Ovary (tissue), 7 donors: ENCODE measurements at regions not wholly inside any gene's neighbourhood (a gene's known extent, or its start where the extent isn't known, plus 50 kb on each side); places are given as distances from the start of the nearest gene placed in this dataset.

Experiments
- DNase-seq, 5 donors: peaks; one replicate each; pipeline ENCODE4 v3.0.0-alpha.2; 2019 to 2020
- H3K27ac ChIP-seq, 2 donors: fragments of 200-600 bp; one replicate each; pipeline versions ENCODE4 v1.5.1 to v1.8.0; 2019 to 2022
- H3K27me3 ChIP-seq: fragments of 200-600 bp; one replicate; pipeline ENCODE4 v1.8.0; 2022
- H3K36me3 ChIP-seq: fragments of 200-600 bp; sonication (generic); one replicate; pipeline ENCODE4 v1.5.1; 2019
- H3K4me1 ChIP-seq: one replicate; pipeline ENCODE4 v1.8.1; 2013; ENCODE audit warnings: mild to moderate bottlenecking, moderate library complexity; ENCODE audit not compliant: insufficient read depth
- H3K4me3 ChIP-seq: fragments of 200-600 bp; sonication (generic); one replicate; pipeline ENCODE4 v1.5.1; 2017
- H3K9me3 ChIP-seq, 2 donors: fragments of 200-600 bp in 1 of 2; sonication (generic) in 1 of 2; one replicate each; pipeline versions ENCODE4 v1.5.1 to v1.8.1; 2013 to 2019; ENCODE audit warnings: mild to moderate bottlenecking in 1 of 2, moderate library complexity in 1 of 2
- EP300 ChIP-seq: sonication (generic); formaldehyde crosslinking; IDR thresholded peaks from one replicate; pipeline ENCODE4 v1.6.1; 2017; ENCODE audit warnings: antibody characterized with exemption
- POLR2A ChIP-seq: fragments of 450-650 bp; IDR thresholded peaks from one replicate; pipeline ENCODE4 v1.6.1; 2017; ENCODE audit warnings: antibody characterized with exemption, mild to moderate bottlenecking, moderate library complexity
- WGBS, 3 donors: extraction: QIAGEN DNeasy Blood & Tissue Kit in 1 of 3; methylation state at CpG; one replicate each; pipeline versions ENCODE4 v1.1.5 to v1.1.7; 2013 to 2017; 5-methylcytosine and 5-hydroxymethylcytosine counted together
- intact Hi-C, 4 donors: fragments of 100-400 bp; cut with DNase I; formaldehyde crosslinking; loops; one replicate each; pipeline versions ENCODE4 v1.11.0 to v1.15.1; 2022 to 2023
- TF ChIP-seq, protein P1 (sequence below), 3 donors: fragments of 450-650 bp in 2 of 3; fragments of 200-600 bp in 1 of 3; IDR thresholded peaks; one replicate each; pipeline versions ENCODE4 v1.5.1 to v1.8.0; 2016 to 2022; ENCODE audit warnings: antibody characterized with exemption in 3 of 3, mild to moderate bottlenecking in 1 of 3
- donor health status: DM: no; HTN: no; CAD: no; lungs with moderate emphysema.
- donor health status: DM: no; HTN: no; CAD: no.
- donor health status: Bipolar disorder and iron deficiency.
- donor health status: DM: no; HTN: no; CAD: no.
- donor health status: DM: yes; HTN: yes; CAD: no.

DNA sequence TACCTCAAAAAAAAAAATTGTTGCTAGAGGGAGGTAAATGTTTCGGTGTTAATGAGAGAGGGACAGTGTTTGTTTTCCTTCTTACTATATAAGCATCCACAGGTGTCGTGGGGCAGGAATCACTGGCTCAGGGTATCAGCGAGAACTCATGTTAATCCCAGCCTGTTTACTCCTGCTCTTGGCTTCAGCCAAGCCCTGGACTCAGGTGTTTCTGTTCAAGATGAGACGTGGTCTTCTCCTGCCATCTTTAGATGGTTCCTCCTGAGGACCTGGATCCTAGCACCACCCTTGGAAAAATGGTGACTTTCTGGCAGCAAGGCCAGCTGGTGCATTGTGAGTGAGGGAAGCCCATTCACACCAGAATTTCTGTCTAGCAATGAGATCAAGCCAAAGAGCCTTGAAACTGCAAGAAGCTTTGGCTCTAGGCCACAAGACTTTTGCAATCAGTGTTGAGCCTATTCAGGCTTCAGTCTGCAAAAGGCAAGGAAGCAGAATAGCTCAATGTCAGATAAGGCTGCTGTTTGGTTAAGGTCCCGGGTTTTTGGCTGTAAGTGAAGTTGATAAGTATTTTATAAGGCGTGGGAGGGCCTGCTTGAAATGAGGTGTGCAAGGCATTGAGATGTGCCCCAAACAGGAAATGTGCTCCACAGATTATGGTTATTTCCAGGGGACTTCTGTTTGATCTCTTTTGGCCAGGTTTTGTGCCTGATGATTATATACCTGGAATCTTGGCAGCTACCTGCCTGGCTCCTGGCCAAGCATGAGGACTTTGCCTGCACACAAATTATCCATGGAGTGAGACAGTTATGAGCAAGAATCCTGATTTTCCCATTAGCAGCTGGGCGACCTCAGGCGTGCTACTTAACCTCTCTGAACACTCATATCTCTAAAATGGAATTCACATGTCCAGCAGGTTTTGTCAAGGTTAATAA lies 99.8 kb downstream of the TENT4A start:
- Histone ChIP-seq H3K9me3 (no peaks in the 10 kb centered on the region), H3K4me1 (peaks cover 9% of the 10 kb centered on the region), H3K4me3 (no peak overlapping the region), H3K36me3 (no peaks in the 10 kb centered on the region), H3K27me3 (no peaks in the 10 kb centered on the region), H3K27ac (no peak overlapping the region)
- peak; percentile 59 to 83 (median 77) for DNase-seq
- 30 to 36% (median 34%) methylated on average over 8 of the region's 8 CpGs for WGBS, 3 donors
- TF ChIP-seq EP300: no peak
- TF ChIP-seq, protein P1, sequence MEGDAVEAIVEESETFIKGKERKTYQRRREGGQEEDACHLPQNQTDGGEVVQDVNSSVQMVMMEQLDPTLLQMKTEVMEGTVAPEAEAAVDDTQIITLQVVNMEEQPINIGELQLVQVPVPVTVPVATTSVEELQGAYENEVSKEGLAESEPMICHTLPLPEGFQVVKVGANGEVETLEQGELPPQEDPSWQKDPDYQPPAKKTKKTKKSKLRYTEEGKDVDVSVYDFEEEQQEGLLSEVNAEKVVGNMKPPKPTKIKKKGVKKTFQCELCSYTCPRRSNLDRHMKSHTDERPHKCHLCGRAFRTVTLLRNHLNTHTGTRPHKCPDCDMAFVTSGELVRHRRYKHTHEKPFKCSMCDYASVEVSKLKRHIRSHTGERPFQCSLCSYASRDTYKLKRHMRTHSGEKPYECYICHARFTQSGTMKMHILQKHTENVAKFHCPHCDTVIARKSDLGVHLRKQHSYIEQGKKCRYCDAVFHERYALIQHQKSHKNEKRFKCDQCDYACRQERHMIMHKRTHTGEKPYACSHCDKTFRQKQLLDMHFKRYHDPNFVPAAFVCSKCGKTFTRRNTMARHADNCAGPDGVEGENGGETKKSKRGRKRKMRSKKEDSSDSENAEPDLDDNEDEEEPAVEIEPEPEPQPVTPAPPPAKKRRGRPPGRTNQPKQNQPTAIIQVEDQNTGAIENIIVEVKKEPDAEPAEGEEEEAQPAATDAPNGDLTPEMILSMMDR (IDR thresholded peaks at IDR 0.05): no peak
- TF ChIP-seq POLR2A: no peak
- intact Hi-C loops: no loop called here

DNA sequence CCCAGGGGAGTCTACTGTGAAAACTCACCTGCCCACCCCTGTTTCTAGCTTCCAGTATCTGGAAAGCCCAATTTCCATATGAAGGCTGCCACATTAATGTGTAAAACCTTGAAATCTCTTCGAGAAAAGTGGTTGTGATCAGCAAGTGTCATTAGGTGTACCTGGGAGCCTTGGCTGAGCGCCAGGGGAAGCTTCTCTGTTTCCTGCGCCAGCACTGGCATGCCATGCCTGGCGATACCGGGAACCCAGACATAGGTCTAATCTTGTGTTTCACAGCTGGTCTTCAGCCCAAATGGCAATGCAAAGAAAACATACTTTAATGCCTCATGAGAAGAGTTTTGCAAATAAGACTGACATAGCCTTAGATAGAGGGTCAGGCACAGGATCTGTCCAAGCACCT lies 101.6 kb downstream of the TENT4A start:
- WGBS, 3 donors: 73 to 84% (median 78%) methylated on average over 5 of the region's 5 CpGs
- TF ChIP-seq EP300 (no peak), POLR2A (no peak)
- TF ChIP-seq, protein P1 (IDR thresholded peaks at IDR 0.05): no peak
- Histone ChIP-seq H3K9me3 (no peaks in the 10 kb centered on the region), H3K4me3 (no peak overlapping the region), H3K4me1 (peaks cover 9% of the 10 kb centered on the region), H3K36me3 (no peaks in the 10 kb centered on the region), H3K27ac (no peak overlapping the region), H3K27me3 (no peaks in the 10 kb centered on the region)
- intact Hi-C loops: loop anchor here in 2 of 4 donors (5.0 kb wide), 2 partner anchors 38 to 48 kb away; no protein-coding TSS in a partner anchor
- no peak for DNase-seq

DNA sequence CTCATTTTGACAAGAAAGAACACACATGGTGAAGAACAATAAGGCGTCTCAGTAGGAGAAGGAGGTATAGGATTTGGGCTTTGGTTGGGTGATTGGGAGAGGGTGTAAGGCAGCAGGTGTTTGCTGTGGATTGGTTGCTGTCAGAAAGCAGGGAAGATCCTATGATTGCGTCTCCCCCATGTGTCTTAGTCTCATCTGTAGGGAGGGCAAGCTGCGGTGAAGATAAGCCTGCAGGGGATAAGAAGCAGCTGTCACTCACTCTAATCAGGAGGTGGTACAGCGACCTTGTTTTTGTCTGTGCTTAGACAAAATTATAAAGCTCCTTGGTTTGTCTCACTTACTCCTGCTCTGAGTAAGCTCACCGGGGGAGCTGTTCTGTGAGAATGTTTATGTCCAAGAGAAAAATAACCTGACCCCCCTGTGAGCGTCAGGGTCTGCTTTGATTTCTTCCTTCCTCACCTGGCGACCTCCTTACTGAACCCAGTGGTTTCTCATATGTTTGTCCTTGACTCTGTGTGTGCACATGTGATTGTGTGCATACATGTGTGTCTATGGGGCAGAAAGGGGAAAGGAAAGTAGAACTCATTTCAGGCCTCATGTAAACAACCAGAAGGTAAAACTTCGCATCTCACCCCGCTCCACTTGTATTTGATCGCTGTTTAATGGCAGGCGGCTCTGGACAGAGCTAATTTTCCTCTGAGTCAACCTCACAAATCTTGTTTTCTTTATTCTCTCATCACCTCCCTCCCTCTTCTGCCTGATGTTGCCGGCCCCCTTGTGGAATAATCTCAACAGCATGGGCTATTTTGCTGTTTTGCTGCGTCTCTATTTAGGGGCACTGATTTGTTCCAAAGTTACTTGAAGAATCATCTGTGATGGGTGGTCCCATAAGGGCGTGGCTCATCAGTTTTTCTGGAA lies 105.6 kb downstream of the TENT4A start:
- intact Hi-C loops: loop anchor here in 2 of 4 donors (5.0 kb wide), 2 partner anchors 42 to 52 kb away; no protein-coding TSS in a partner anchor
- TF ChIP-seq EP300 (no peak), POLR2A (no peak)
- TF ChIP-seq, protein P1 (IDR thresholded peaks at IDR 0.05): no peak
- Histone ChIP-seq H3K27me3 (no peaks in the 10 kb centered on the region), H3K4me1 (peaks cover under 1% of the 10 kb centered on the region), H3K27ac (no peak overlapping the region), H3K4me3 (no peak overlapping the region), H3K36me3 (no peaks in the 10 kb centered on the region), H3K9me3 (peaks cover 0 to 3% of the 10 kb centered on the region in 2 donors)
- no peak for DNase-seq
- 28 to 38% (median 29%) methylated on average over 14 of the region's 14 CpGs for WGBS, 3 donors

DNA sequence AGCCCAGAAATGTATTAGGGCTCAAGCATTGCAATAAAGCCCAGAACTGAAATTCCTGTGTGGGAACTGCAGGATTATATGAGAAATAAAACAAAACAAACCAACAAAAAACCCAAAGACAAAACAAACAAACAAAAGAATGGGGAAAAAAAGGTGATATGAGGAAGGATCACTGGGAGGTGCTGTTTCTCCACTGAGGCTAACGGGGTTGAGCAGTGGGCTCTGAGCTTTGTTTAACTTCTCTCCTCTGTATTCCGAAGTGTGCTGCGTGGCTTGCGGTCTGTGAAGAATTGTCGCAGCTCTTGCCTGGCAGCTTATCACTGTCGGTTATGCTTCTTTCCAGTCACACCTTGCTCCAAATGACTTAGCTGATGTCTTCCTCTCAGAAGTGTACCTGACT lies 106.3 kb downstream of the TENT4A start:
- Histone ChIP-seq H3K9me3 (peaks cover 0 to 3% of the 10 kb centered on the region in 2 donors), H3K27me3 (no peaks in the 10 kb centered on the region), H3K4me1 (no peaks in the 10 kb centered on the region), H3K27ac (no peak overlapping the region), H3K4me3 (no peak overlapping the region), H3K36me3 (no peaks in the 10 kb centered on the region)
- 42 to 58% (median 45%) methylated on average over 6 of the region's 6 CpGs for WGBS, 3 donors
- intact Hi-C loops: loop anchor here in 2 of 4 donors (5.0 kb wide), 2 partner anchors 42 to 52 kb away; no protein-coding TSS in a partner anchor
- no peak for DNase-seq
- TF ChIP-seq, protein P1 (IDR thresholded peaks at IDR 0.05): no peak
- TF ChIP-seq EP300: no peak
- no peak for TF ChIP-seq POLR2A
